DOHH2 (cell line): ENCODE measurements at regions not wholly inside any gene's neighbourhood (a gene's known extent, or its start where the extent isn't known, plus 50 kb on each side); places are given as distances from the start of the nearest gene placed in this dataset.

Experiments
- EZH2phosphoT487 ChIP-seq: fragments of 200-600 bp; sonication (generic); IDR thresholded peaks from 2 replicates; pipeline ENCODE4 v1.6.1; 2017; ENCODE audit warnings: borderline replicate concordance, mild to moderate bottlenecking, antibody characterized with exemption, low read length, moderate library complexity, mixed read lengths
- TF ChIP-seq, protein P1 (sequence below): fragments of 200-600 bp; sonication (generic); IDR thresholded peaks from one replicate; pipeline ENCODE4 v1.5.1; 2014; ENCODE audit warnings: antibody characterized with exemption, mild to moderate bottlenecking, low read depth, low read length; ENCODE audit not compliant: poor library complexity, severe bottlenecking

DNA sequence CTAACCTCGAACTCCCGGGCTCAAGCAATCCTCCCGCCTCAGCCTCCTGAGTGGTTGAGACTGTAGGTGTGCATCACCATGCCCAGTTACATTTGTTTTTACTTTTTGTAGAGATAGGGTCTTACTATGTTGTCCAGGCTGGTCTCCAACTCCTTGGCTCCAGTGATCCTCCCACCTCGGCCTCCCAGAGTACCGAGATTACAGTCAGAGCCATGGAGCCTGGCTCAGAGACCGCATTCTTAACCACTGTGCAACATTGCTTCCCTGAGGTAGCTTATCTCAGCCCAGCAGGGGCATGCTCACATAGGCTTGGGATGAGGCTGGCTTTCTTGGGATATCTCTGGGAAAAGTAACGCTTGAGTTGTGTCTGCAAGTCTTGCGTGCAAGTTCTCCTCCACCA lies 99.7 kb downstream of the SPRY4 start:
- TF ChIP-seq, protein P1, sequence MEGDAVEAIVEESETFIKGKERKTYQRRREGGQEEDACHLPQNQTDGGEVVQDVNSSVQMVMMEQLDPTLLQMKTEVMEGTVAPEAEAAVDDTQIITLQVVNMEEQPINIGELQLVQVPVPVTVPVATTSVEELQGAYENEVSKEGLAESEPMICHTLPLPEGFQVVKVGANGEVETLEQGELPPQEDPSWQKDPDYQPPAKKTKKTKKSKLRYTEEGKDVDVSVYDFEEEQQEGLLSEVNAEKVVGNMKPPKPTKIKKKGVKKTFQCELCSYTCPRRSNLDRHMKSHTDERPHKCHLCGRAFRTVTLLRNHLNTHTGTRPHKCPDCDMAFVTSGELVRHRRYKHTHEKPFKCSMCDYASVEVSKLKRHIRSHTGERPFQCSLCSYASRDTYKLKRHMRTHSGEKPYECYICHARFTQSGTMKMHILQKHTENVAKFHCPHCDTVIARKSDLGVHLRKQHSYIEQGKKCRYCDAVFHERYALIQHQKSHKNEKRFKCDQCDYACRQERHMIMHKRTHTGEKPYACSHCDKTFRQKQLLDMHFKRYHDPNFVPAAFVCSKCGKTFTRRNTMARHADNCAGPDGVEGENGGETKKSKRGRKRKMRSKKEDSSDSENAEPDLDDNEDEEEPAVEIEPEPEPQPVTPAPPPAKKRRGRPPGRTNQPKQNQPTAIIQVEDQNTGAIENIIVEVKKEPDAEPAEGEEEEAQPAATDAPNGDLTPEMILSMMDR: no peak
- no peak for TF ChIP-seq EZH2phosphoT487
